Lower leg skin (tissue), 4 donors: ENCODE measurements at regions not wholly inside any gene's neighbourhood (a gene's known extent, or its start where the extent isn't known, plus 50 kb on each side); places are given as distances from the start of the nearest gene placed in this dataset.

Experiments
- DNase-seq, 2 donors: peaks; one replicate each; pipeline ENCODE4 v3.0.0-alpha.2; 2019; ENCODE audit warnings: low spot score in 2 of 2
- H3K4me3 ChIP-seq: fragments of 200-600 bp; sonication (generic); 2 replicates; pipeline ENCODE4 v1.5.1; 2017; ENCODE audit warnings: mild to moderate bottlenecking, low read depth; ENCODE audit not compliant: poor library complexity, severe bottlenecking
- CTCF ChIP-seq, 3 donors: fragments of 450-650 bp; IDR thresholded peaks; one replicate each; pipeline ENCODE4 v1.5.1; 2016; ENCODE audit warnings: antibody characterized with exemption in 3 of 3, mild to moderate bottlenecking in 3 of 3, moderate library complexity in 2 of 3
- POLR2A ChIP-seq, 2 donors: fragments of 450-650 bp; IDR thresholded peaks; one replicate each; pipeline ENCODE4 v1.6.1; 2016 to 2017; ENCODE audit warnings: antibody characterized with exemption in 2 of 2, mild to moderate bottlenecking in 1 of 2, moderate library complexity in 1 of 2
- WGBS, 2 donors: methylation state at CpG; one replicate each; pipeline ENCODE4 v1.1.5; 2018; 5-methylcytosine and 5-hydroxymethylcytosine counted together
- intact Hi-C: fragments of 100-400 bp; cut with DNase I; formaldehyde crosslinking; loops from one replicate; pipeline ENCODE4 v1.15.0; 2023; ENCODE audit warnings: low total_unique reads

- no peak overlapping the region for H3K4me3 ChIP-seq
- intact Hi-C loops: no loop called here
- peak; percentile 78 to 96 for DNase-seq
- TF ChIP-seq POLR2A (IDR thresholded peaks at IDR 0.05) (no peak), CTCF (IDR thresholded peaks at IDR 0.05) (no peak)
- 57 to 62% methylated on average over 32 of the region's 32 CpGs for WGBS, 2 donors
Observed at GRCh38 chr17:83155128-83156121, 76.0 kb downstream of the METRNL start.

- 94% methylated on average over 11 of the region's 11 CpGs for WGBS, 2 donors
Observed at GRCh38 chr17:83156408-83156807, 77.0 kb downstream of the METRNL start.

GRCh38 chr17:83159204-83160049 lies 80.0 kb downstream of the METRNL start:
- intact Hi-C loops: no loop called here
- WGBS, 2 donors: 84% methylated on average over 19 of the region's 19 CpGs
- TF ChIP-seq POLR2A (IDR thresholded peaks at IDR 0.05) (no peak), CTCF (IDR thresholded peaks at IDR 0.05) (no peak)
- H3K4me3 ChIP-seq: no peak overlapping the region
- peak in 1 of 2 donors; percentile 82 for DNase-seq

More at GRCh38 chr17:83156408-83156807, 77.0 kb downstream of the METRNL start:
- H3K4me3 ChIP-seq: no peak overlapping the region
- intact Hi-C loops: no loop called here
- peak; percentile 14 to 70 for DNase-seq
- no peak for TF ChIP-seq POLR2A (IDR thresholded peaks at IDR 0.05)
- TF ChIP-seq CTCF (IDR thresholded peaks at IDR 0.05): no peak

- intact Hi-C loops: no loop called here
- TF ChIP-seq POLR2A (IDR thresholded peaks at IDR 0.05) (no peak), CTCF (IDR thresholded peaks at IDR 0.05) (no peak)
- WGBS, 2 donors: 82 to 85% methylated on average over 19 of the region's 19 CpGs
- no peak overlapping the region for H3K4me3 ChIP-seq
- peak; percentile 11 to 76 for DNase-seq
Observed at GRCh38 chr17:83160443-83161297, 81.3 kb downstream of the METRNL start.
